Psoas muscle (tissue), 7 donors: ENCODE measurements at regions not wholly inside any gene's neighbourhood (a gene's known extent, or its start where the extent isn't known, plus 50 kb on each side); places are given as distances from the start of the nearest gene placed in this dataset.

Experiments
- ATAC-seq, 4 donors: fragments of 200-7000 bp; cut with Tn5 transposase; one replicate each; pipeline ENCODE4 v1.9.1; 2020; ENCODE audit warnings: moderate library complexity in 3 of 4, mild to moderate bottlenecking in 2 of 4
- DNase-seq, 2 donors: peaks; one replicate each; pipeline ENCODE4 v3.0.0-alpha.2; 2020
- H3K27ac ChIP-seq: fragments of 200-600 bp; one replicate; pipeline ENCODE4 v1.8.0; 2022
- H3K27me3 ChIP-seq, 3 donors: fragments of 200-600 bp in 1 of 3; one replicate each; pipeline versions ENCODE4 v1.6.1 to v1.8.0; 2013 to 2022; ENCODE audit warnings: low read length in 2 of 3, mild to moderate bottlenecking in 2 of 3, moderate library complexity in 1 of 3; ENCODE audit not compliant: insufficient read depth in 3 of 3
- H3K36me3 ChIP-seq, 2 donors: fragments of 200-600 bp in 1 of 2; one replicate each; pipeline versions ENCODE4 v1.6.1 to v1.8.0; 2013 to 2022; ENCODE audit warnings: low read depth in 1 of 2, mild to moderate bottlenecking in 1 of 2, moderate library complexity in 1 of 2; ENCODE audit not compliant: insufficient read depth in 1 of 2
- H3K4me1 ChIP-seq: fragments of 200-600 bp; one replicate; pipeline ENCODE4 v1.8.0; 2022
- H3K4me3 ChIP-seq: fragments of 200-600 bp; one replicate; pipeline ENCODE4 v1.8.0; 2022; ENCODE audit warnings: mild to moderate bottlenecking
- H3K9me3 ChIP-seq: fragments of 200-600 bp; one replicate; pipeline ENCODE4 v1.8.0; 2022
- CTCF ChIP-seq: fragments of 200-600 bp; IDR thresholded peaks from one replicate; pipeline ENCODE4 v1.8.0; 2022; ENCODE audit warnings: antibody characterized with exemption
- WGBS, 3 donors: extraction: QIAGEN DNeasy Blood & Tissue Kit; methylation state at CpG; one replicate each; pipeline versions ENCODE4 v1.1.6 to v1.1.7; 2013; 5-methylcytosine and 5-hydroxymethylcytosine counted together
- intact Hi-C, 2 donors: fragments of 100-400 bp; cut with DNase I; formaldehyde crosslinking; loops; one replicate each; pipeline versions ENCODE4 v1.11.0 to v1.14.2; 2022
- donor health status: healthy with polysubstance abuse.
- donor health status: DM: no; HTN: no; CAD: no; lungs with moderate emphysema.
- donor health status: Bipolar disorder and iron deficiency.
- donor health status: healthy.
- donor health status: DM: yes; HTN: yes; CAD: no.
- donor health status: DM: no; HTN: no; CAD: no.
- donor health status: DM: yes; HTN: yes; CAD: no.

GRCh38 chr4:19806865-19807264 is 444.8 kb upstream of the SLIT2 start:
- no peaks in the 10 kb centered on the region for H3K36me3 ChIP-seq
- ATAC-seq (no peak), DNase-seq (no peak)
- TF ChIP-seq CTCF: no peak
- no peaks in the 10 kb centered on the region for H3K9me3 ChIP-seq
- WGBS, 3 donors: 71 to 84% (median 81%) methylated on average over 1 of the region's 1 CpG
- no peak overlapping the region for H3K27ac ChIP-seq
- intact Hi-C loops: no loop called here
- no peak overlapping the region for H3K4me3 ChIP-seq
- H3K4me1 ChIP-seq: no peaks in the 10 kb centered on the region
- H3K27me3 ChIP-seq: no peaks in the 10 kb centered on the region

- DNase-seq (no peak), ATAC-seq (no peak)
- H3K27ac ChIP-seq: no peak overlapping the region
- TF ChIP-seq CTCF: no peak
- H3K36me3 ChIP-seq: no peaks in the 10 kb centered on the region
- H3K27me3 ChIP-seq: no peaks in the 10 kb centered on the region
- H3K4me3 ChIP-seq: no peak overlapping the region
- no peaks in the 10 kb centered on the region for H3K9me3 ChIP-seq
- H3K4me1 ChIP-seq: no peaks in the 10 kb centered on the region
- intact Hi-C loops: no loop called here
- 58 to 70% (median 70%) methylated on average over 2 of the region's 2 CpGs for WGBS, 3 donors
Measured at GRCh38 chr4:19803406-19803805, 448.3 kb upstream of the SLIT2 start.

- Histone ChIP-seq H3K36me3 (no peaks in the 10 kb centered on the region), H3K27ac (no peak overlapping the region), H3K27me3 (no peaks in the 10 kb centered on the region), H3K9me3 (no peaks in the 10 kb centered on the region), H3K4me1 (no peaks in the 10 kb centered on the region), H3K4me3 (no peak overlapping the region)
- TF ChIP-seq CTCF: no peak
- intact Hi-C loops: no loop called here
- DNase-seq (no peak), ATAC-seq (no peak)
Measured at GRCh38 chr4:19793831-19794230, 457.9 kb upstream of the SLIT2 start.

GRCh38 chr4:19791422-19792123 is 460.1 kb upstream of the SLIT2 start:
- Histone ChIP-seq H3K4me1 (no peaks in the 10 kb centered on the region), H3K36me3 (no peaks in the 10 kb centered on the region), H3K27me3 (no peaks in the 10 kb centered on the region), H3K27ac (no peak overlapping the region), H3K4me3 (no peak overlapping the region), H3K9me3 (no peaks in the 10 kb centered on the region)
- intact Hi-C loops: no loop called here
- DNase-seq (no peak), ATAC-seq (no peak)
- TF ChIP-seq CTCF: no peak
- 62 to 68% (median 63%) methylated on average over 5 of the region's 5 CpGs for WGBS, 3 donors

- no peak for ATAC-seq
- intact Hi-C loops: no loop called here
- H3K4me3 ChIP-seq: no peak overlapping the region
- no peak for DNase-seq
- H3K27me3 ChIP-seq: no peaks in the 10 kb centered on the region
- no peaks in the 10 kb centered on the region for H3K4me1 ChIP-seq
- no peak for TF ChIP-seq CTCF
- H3K36me3 ChIP-seq: no peaks in the 10 kb centered on the region
- WGBS, 3 donors: 52 to 77% (median 67%) methylated on average over 1 of the region's 1 CpG
- no peak overlapping the region for H3K27ac ChIP-seq
- peaks cover 4% of the 10 kb centered on the region for H3K9me3 ChIP-seq
Measured at GRCh38 chr4:19786616-19787015, 465.1 kb upstream of the SLIT2 start.
